ENCODE measurements at regions not wholly inside any gene's neighbourhood (a gene's known extent, or its start where the extent isn't known, plus 50 kb on each side); places are given as distances from the start of the nearest gene placed in this dataset.

- Histone ChIP-seq H3K27ac (no peak overlapping the region), H3K4me3 (no peak overlapping the region), H3K27me3 (no peaks in the 10 kb centered on the region), H3K9me3 (ENCODE audit: low read depth) (no peaks in the 10 kb centered on the region), H3K4me1 (ENCODE audit: low read depth) (no peaks in the 10 kb centered on the region), H3K36me3 (no peaks in the 10 kb centered on the region)
- TF ChIP-seq CTCF (IDR thresholded peaks at IDR 0.05; ENCODE audit: low read depth, low read length) = no peak
- DNase-seq (ENCODE audit: low read depth in 1 of 2, low spot score in 1 of 2) = no peak
Measured at GRCh38 chr2:217707131-217707611, 295.6 kb downstream of the TNS1 start.

- no peaks in the 10 kb centered on the region for H3K9me3 ChIP-seq (ENCODE audit: low read depth)
- no peaks in the 10 kb centered on the region for H3K4me1 ChIP-seq (ENCODE audit: low read depth)
Measured at GRCh38 chr2:217706513-217706912, 296.3 kb downstream of the TNS1 start.

GRCh38 chr2:217706095-217706494 lies 296.7 kb downstream of the TNS1 start:
- no peak overlapping the region for H3K4me3 ChIP-seq
- no peak for TF ChIP-seq CTCF (IDR thresholded peaks at IDR 0.05; ENCODE audit: low read depth, low read length)

More at GRCh38 chr2:217706513-217706912, 296.3 kb downstream of the TNS1 start:
- no peaks in the 10 kb centered on the region for H3K27me3 ChIP-seq
- no peak for DNase-seq (ENCODE audit: low read depth in 1 of 2, low spot score in 1 of 2)
- TF ChIP-seq CTCF (IDR thresholded peaks at IDR 0.05; ENCODE audit: low read depth, low read length) = no peak
- no peaks in the 10 kb centered on the region for H3K36me3 ChIP-seq
- H3K27ac ChIP-seq = no peak overlapping the region
- H3K4me3 ChIP-seq = no peak overlapping the region

GRCh38 chr2:217705461-217705860 lies 297.3 kb downstream of the TNS1 start:
- no peaks in the 10 kb centered on the region for H3K27me3 ChIP-seq
- DNase-seq (ENCODE audit: low read depth in 1 of 2, low spot score in 1 of 2) = no peak
- no peak overlapping the region for H3K4me3 ChIP-seq
- H3K9me3 ChIP-seq (ENCODE audit: low read depth) = no peaks in the 10 kb centered on the region
- TF ChIP-seq CTCF (IDR thresholded peaks at IDR 0.05; ENCODE audit: low read depth, low read length) = no peak
- no peak overlapping the region for H3K27ac ChIP-seq
- H3K4me1 ChIP-seq (ENCODE audit: low read depth) = no peaks in the 10 kb centered on the region
- H3K36me3 ChIP-seq = no peaks in the 10 kb centered on the region

More at GRCh38 chr2:217706095-217706494, 296.7 kb downstream of the TNS1 start:
- Histone ChIP-seq H3K9me3 (ENCODE audit: low read depth) (no peaks in the 10 kb centered on the region), H3K27me3 (no peaks in the 10 kb centered on the region), H3K27ac (no peak overlapping the region), H3K4me1 (ENCODE audit: low read depth) (no peaks in the 10 kb centered on the region), H3K36me3 (no peaks in the 10 kb centered on the region)
- no peak for DNase-seq (ENCODE audit: low read depth in 1 of 2, low spot score in 1 of 2)

GRCh38 chr2:217703999-217704398 lies 298.8 kb downstream of the TNS1 start:
- H3K9me3 ChIP-seq (ENCODE audit: low read depth) = no peaks in the 10 kb centered on the region
- no peaks in the 10 kb centered on the region for H3K4me1 ChIP-seq (ENCODE audit: low read depth)
- DNase-seq (ENCODE audit: low read depth in 1 of 2, low spot score in 1 of 2) = no peak
- H3K4me3 ChIP-seq = no peak overlapping the region
- no peaks in the 10 kb centered on the region for H3K27me3 ChIP-seq
- no peaks in the 10 kb centered on the region for H3K36me3 ChIP-seq
- H3K27ac ChIP-seq = no peak overlapping the region
- no peak for TF ChIP-seq CTCF (IDR thresholded peaks at IDR 0.05; ENCODE audit: low read depth, low read length)

GRCh38 chr2:217703102-217703501 lies 299.7 kb downstream of the TNS1 start:
- Histone ChIP-seq H3K4me3 (no peak overlapping the region), H3K27ac (no peak overlapping the region), H3K4me1 (ENCODE audit: low read depth) (no peaks in the 10 kb centered on the region), H3K9me3 (ENCODE audit: low read depth) (no peaks in the 10 kb centered on the region), H3K27me3 (no peaks in the 10 kb centered on the region), H3K36me3 (no peaks in the 10 kb centered on the region)
- DNase-seq (ENCODE audit: low read depth in 1 of 2, low spot score in 1 of 2) = no peak
- no peak for TF ChIP-seq CTCF (IDR thresholded peaks at IDR 0.05; ENCODE audit: low read depth, low read length)
